Common myeloid progenitor, CD34-positive (primary cell): ENCODE measurements at regions not wholly inside any gene's neighbourhood (a gene's known extent, or its start where the extent isn't known, plus 50 kb on each side); places are given as distances from the start of the nearest gene placed in this dataset.
"Not testable (repeated sequence)": the region's sequence is repeated elsewhere in the genome, so short reads cannot be mapped to it uniquely, and the experiment has no call there.

ENCODE experiments used
- CTCF ChIA-PET: fragments of 350-600 bp; sonication (Branson Sonifier 250); formaldehyde crosslinking; loops from one replicate; lab custom pipeline; 2021; ENCODE audit warnings: antibody characterized with exemption; lab: Charles Lee
- POLR2A ChIA-PET: fragments of 350-600 bp; sonication (Branson Sonifier 250); formaldehyde crosslinking; loops from one replicate; lab custom pipeline; 2021; ENCODE audit warnings: antibody characterized with exemption; lab: Charles Lee
- DNase-seq, 3 donors: peaks; one replicate each; pipeline versions ENCODE4 v3.0.0 to v3.0.0-alpha.2; 2013
- H3K27ac ChIP-seq, 2 experiments: 1 replicate in 1 of 2; 2 replicates in 1 of 2; pipeline ENCODE4 v1.7.0; 2013; ENCODE audit warnings: inconsistent platforms in 2 of 2, low read length in 2 of 2, mild to moderate bottlenecking in 2 of 2, low read depth in 1 of 2, moderate library complexity in 1 of 2; ENCODE audit not compliant: severe bottlenecking in 2 of 2, insufficient read depth in 1 of 2, poor library complexity in 1 of 2
- H3K27me3 ChIP-seq, 5 experiments: replicated peaks in 2 of 5; 1 replicate in 3 of 5; 2 replicates in 2 of 5; pipeline versions ENCODE4 v1.6.1 to v1.7.0; 2013; ENCODE audit warnings: low read length in 4 of 5, mild to moderate bottlenecking in 2 of 5, moderate library complexity in 2 of 5, inconsistent platforms in 1 of 5; ENCODE audit not compliant: insufficient read depth in 5 of 5, control insufficient read depth in 4 of 5
- H3K36me3 ChIP-seq, 4 experiments: 1 replicate in 2 of 4; 2 replicates in 2 of 4; pipeline versions ENCODE4 v1.6.1 to v1.7.0; 2013; ENCODE audit warnings: low read length in 3 of 4, control low read depth in 1 of 4, mild to moderate bottlenecking in 1 of 4; ENCODE audit not compliant: control insufficient read depth in 4 of 4, insufficient read depth in 4 of 4
- H3K4me1 ChIP-seq, 4 experiments: 1 replicate in 3 of 4; 2 replicates in 1 of 4; pipeline versions ENCODE4 v1.6.1 to v1.7.1; 2013; ENCODE audit warnings: low read length in 3 of 4, mild to moderate bottlenecking in 3 of 4, control low read depth in 1 of 4, inconsistent platforms in 1 of 4, moderate library complexity in 1 of 4; ENCODE audit not compliant: control insufficient read depth in 4 of 4, insufficient read depth in 4 of 4; ENCODE audit errors: control extremely low read depth in 1 of 4
- H3K4me3 ChIP-seq, 7 experiments: 1 replicate in 4 of 7; 2 replicates in 3 of 7; pipeline versions ENCODE4 v1.5.1 to v1.7.0; 2013; ENCODE audit warnings: mild to moderate bottlenecking in 7 of 7, low read length in 6 of 7, moderate library complexity in 6 of 7, inconsistent platforms in 2 of 7, low read depth in 2 of 7, control low read depth in 1 of 7; ENCODE audit not compliant: insufficient read depth in 4 of 7, control insufficient read depth in 1 of 7; ENCODE audit errors: extremely low read depth in 1 of 7
- H3K9me3 ChIP-seq, 5 experiments: 1 replicate in 4 of 5; 2 replicates in 1 of 5; pipeline versions ENCODE4 v1.6.1 to v1.7.1; 2013; ENCODE audit warnings: low read length in 4 of 5, mild to moderate bottlenecking in 2 of 5, inconsistent platforms in 1 of 5, low read depth in 1 of 5, moderate library complexity in 1 of 5; ENCODE audit not compliant: control insufficient read depth in 4 of 5, insufficient read depth in 2 of 5; ENCODE audit errors: control extremely low read depth in 1 of 5
- WGBS: methylation state at CpG from one replicate; pipeline ENCODE4 v1.1.5; 2013; ENCODE audit not compliant: insufficient coverage; 5-methylcytosine and 5-hydroxymethylcytosine counted together

GRCh38 chr10:48055395-48055794 is 55.8 kb upstream of the FAM25C start:
- no CpG with 5 or more reads among the region's 3 CpGs for WGBS
- H3K4me1 ChIP-seq, CTCF ChIA-PET, H3K4me3 ChIP-seq, H3K27me3 ChIP-seq, H3K27ac ChIP-seq, DNase-seq, POLR2A ChIA-PET, H3K9me3 ChIP-seq, H3K36me3 ChIP-seq: not testable (repeated sequence)
